ENCODE measurements at regions not wholly inside any gene's neighbourhood (a gene's known extent, or its start where the extent isn't known, plus 50 kb on each side); places are given as distances from the start of the nearest gene placed in this dataset.

DNA sequence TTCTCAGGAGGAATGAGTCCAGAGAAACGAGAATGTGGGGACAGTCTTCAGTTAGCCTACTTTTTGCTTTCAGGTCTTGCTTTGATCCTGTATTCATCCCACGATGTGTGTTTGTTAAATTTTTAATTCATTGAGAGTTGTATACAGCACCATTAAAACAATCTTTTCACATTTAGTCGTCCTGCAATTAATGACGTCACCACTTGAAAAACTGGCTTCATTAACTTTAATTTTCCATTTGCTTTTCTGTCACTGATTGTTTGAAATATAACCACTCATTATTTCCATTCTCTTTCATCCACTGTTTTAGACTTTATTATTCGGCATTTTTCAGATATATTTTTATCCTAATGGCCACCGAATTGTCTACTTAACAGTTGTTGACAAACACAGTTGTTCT, 146.9 kb downstream of the TFEC start:
- TF ChIP-seq, protein P1, sequence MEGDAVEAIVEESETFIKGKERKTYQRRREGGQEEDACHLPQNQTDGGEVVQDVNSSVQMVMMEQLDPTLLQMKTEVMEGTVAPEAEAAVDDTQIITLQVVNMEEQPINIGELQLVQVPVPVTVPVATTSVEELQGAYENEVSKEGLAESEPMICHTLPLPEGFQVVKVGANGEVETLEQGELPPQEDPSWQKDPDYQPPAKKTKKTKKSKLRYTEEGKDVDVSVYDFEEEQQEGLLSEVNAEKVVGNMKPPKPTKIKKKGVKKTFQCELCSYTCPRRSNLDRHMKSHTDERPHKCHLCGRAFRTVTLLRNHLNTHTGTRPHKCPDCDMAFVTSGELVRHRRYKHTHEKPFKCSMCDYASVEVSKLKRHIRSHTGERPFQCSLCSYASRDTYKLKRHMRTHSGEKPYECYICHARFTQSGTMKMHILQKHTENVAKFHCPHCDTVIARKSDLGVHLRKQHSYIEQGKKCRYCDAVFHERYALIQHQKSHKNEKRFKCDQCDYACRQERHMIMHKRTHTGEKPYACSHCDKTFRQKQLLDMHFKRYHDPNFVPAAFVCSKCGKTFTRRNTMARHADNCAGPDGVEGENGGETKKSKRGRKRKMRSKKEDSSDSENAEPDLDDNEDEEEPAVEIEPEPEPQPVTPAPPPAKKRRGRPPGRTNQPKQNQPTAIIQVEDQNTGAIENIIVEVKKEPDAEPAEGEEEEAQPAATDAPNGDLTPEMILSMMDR (IDR thresholded peaks at IDR 0.05; ENCODE audit: unreplicated experiment): no peak
- Mint-ChIP-seq H3K9me3 (ENCODE audit: unreplicated experiment) (no peaks in the 10 kb centered on the region), H3K27me3 (ENCODE audit: insufficient read depth, unreplicated experiment) (peaks cover 77% of the 10 kb centered on the region), H3K4me3 (ENCODE audit: unreplicated experiment) (no peak overlapping the region), H3K27ac (ENCODE audit: low read depth, unreplicated experiment) (no peak overlapping the region), H3K36me3 (ENCODE audit: insufficient read depth, unreplicated experiment) (no peaks in the 10 kb centered on the region), H3K4me1 (ENCODE audit: insufficient read depth, unreplicated experiment) (no peaks in the 10 kb centered on the region)
- intact Hi-C loops (cut with micrococcal nuclease): no loop called here
- no peak for DNase-seq (ENCODE audit: unreplicated experiment)
- ChIA-PET CTCF (interaction anchor here (0.6 kb wide), 1 partner anchor 164 kb away, joined by 3 read pairs; no protein-coding TSS in a partner anchor), POLR2A (no interaction called here)
- no TSS peak for BruUV-seq (replicated peaks)

DNA sequence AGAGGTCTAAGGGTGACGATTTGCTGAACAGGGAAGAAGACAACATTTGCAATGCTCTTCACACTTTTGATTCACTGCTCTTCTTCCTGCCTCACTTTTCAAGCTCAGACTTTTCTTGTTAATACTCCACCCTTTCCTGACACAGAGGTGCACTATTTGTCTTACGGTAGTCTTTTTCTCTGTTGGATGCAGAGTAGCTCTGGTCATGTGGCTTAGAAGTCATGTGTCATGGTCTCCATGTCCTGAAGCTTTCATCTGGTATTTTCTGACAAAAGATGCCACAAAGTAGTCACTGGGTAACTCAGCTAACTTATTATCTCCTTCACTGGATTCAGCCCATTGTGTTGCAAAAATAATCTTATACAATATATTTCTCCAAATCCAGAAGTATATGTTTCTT, 149.1 kb downstream of the TFEC start:
- Mint-ChIP-seq H3K9me3 (ENCODE audit: unreplicated experiment) (no peaks in the 10 kb centered on the region), H3K27me3 (ENCODE audit: insufficient read depth, unreplicated experiment) (peaks cover 77% of the 10 kb centered on the region), H3K4me3 (ENCODE audit: unreplicated experiment) (no peak overlapping the region), H3K27ac (ENCODE audit: low read depth, unreplicated experiment) (no peak overlapping the region), H3K4me1 (ENCODE audit: insufficient read depth, unreplicated experiment) (no peaks in the 10 kb centered on the region), H3K36me3 (ENCODE audit: insufficient read depth, unreplicated experiment) (no peaks in the 10 kb centered on the region)
- TF ChIP-seq, protein P1 (IDR thresholded peaks at IDR 0.05; ENCODE audit: unreplicated experiment): no peak
- intact Hi-C loops (cut with micrococcal nuclease): no loop called here
- CTCF ChIA-PET: no interaction called here
- no TSS peak for BruUV-seq (replicated peaks)
- DNase-seq (ENCODE audit: unreplicated experiment): no peak
- POLR2A ChIA-PET: no interaction called here

DNA sequence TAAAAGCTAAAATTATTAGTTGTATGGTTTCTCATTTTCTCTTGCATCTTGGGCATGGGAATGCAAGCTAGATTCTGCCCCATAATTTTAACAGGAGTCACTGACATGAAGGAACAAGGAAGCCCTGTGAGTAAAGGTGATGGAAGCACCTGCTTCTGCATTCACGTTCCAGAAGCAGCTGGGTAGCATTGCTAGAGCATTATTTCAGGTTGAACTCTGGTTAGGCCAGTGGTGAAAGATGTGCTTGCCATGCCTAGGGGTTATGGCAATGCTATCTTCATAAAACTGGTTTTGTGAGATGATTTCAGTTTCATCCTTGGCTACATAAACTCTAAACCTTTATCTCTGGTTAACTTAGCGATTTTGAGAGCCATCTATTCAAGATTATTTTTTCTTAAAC, 151.4 kb downstream of the TFEC start:
- intact Hi-C loops (cut with micrococcal nuclease): no loop called here
- no peaks in the 10 kb centered on the region for H3K36me3 Mint-ChIP-seq (ENCODE audit: insufficient read depth, unreplicated experiment)
- ChIA-PET CTCF (no interaction called here), POLR2A (no interaction called here)
- no peak for DNase-seq (ENCODE audit: unreplicated experiment)
- no peaks in the 10 kb centered on the region for H3K4me1 Mint-ChIP-seq (ENCODE audit: insufficient read depth, unreplicated experiment)
- TF ChIP-seq, protein P1 (IDR thresholded peaks at IDR 0.05; ENCODE audit: unreplicated experiment): no peak
- no peak overlapping the region for H3K27ac Mint-ChIP-seq (ENCODE audit: low read depth, unreplicated experiment)
- BruUV-seq (replicated peaks): no TSS peak
- no peak overlapping the region for H3K4me3 Mint-ChIP-seq (ENCODE audit: unreplicated experiment)
- H3K9me3 Mint-ChIP-seq (ENCODE audit: unreplicated experiment): no peaks in the 10 kb centered on the region
- peaks cover 84% of the 10 kb centered on the region for H3K27me3 Mint-ChIP-seq (ENCODE audit: insufficient read depth, unreplicated experiment)

DNA sequence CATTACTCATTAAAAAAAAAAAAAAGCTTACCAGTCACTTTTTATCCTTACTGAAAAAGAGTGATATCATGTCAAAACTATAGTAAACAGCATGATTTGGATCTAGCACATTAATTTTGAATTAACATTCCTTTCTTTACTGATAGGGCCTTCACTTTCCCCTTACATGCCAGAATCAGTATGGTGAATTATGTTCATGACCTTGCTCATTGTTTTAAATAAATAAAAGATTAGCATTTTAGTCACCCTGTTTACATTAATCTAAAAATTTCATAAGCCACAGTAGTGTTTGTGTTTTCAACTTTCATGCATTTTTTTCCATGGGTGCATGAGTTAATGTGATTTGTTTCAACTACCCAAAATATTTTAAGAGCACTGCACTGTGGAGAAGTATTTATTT, 160.8 kb downstream of the TFEC start:
- BruUV-seq (replicated peaks): no TSS peak
- intact Hi-C loops (cut with micrococcal nuclease): no loop called here
- Mint-ChIP-seq H3K36me3 (ENCODE audit: insufficient read depth, unreplicated experiment) (no peaks in the 10 kb centered on the region), H3K4me1 (ENCODE audit: insufficient read depth, unreplicated experiment) (no peaks in the 10 kb centered on the region), H3K27ac (ENCODE audit: low read depth, unreplicated experiment) (no peak overlapping the region), H3K4me3 (ENCODE audit: unreplicated experiment) (no peak overlapping the region), H3K27me3 (ENCODE audit: insufficient read depth, unreplicated experiment) (peaks cover 83% of the 10 kb centered on the region), H3K9me3 (ENCODE audit: unreplicated experiment) (no peaks in the 10 kb centered on the region)
- DNase-seq (ENCODE audit: unreplicated experiment): no peak
- TF ChIP-seq, protein P1 (IDR thresholded peaks at IDR 0.05; ENCODE audit: unreplicated experiment): no peak
- CTCF ChIA-PET: interaction anchor here (0.6 kb wide), 1 partner anchor 1051 kb away, joined by 3 read pairs; no protein-coding TSS in a partner anchor
- POLR2A ChIA-PET: interaction anchor here (0.6 kb wide), 1 partner anchor 396 kb away, joined by 3 read pairs; no protein-coding TSS in a partner anchor
